Activated T-cell treated with anti-CD3 and anti-CD28 coated beads, Interleukin-2, amount 50 U/mL, for 1 hour (primary cell): ENCODE measurements at regions not wholly inside any gene's neighbourhood (a gene's known extent, or its start where the extent isn't known, plus 50 kb on each side); places are given as distances from the start of the nearest gene placed in this dataset.

Experiments used
- DNase-seq: peaks from one replicate; pipeline ENCODE4 v3.0.0-alpha.2; 2020

DNA sequence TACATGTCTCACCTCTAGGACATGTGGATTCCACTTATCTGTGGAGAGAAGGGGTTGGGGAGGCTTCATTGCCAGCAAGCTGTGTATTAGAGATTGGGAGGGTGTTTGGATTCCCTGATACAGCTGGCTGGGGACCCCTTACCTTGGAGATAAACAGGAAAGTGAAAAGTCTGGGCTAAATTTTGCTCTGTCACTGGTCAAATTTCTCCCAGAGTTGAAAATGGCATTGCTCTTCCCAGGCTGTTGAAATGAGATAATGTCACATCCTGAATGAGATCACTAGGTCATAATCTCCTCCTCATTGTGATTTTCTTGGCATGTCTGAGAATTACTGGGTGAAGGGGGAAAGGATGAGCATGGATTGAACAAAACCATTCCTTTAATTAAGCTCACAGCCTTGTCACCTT is 265.0 kb upstream of the PARD3B start:
- no peak for DNase-seq

DNA sequence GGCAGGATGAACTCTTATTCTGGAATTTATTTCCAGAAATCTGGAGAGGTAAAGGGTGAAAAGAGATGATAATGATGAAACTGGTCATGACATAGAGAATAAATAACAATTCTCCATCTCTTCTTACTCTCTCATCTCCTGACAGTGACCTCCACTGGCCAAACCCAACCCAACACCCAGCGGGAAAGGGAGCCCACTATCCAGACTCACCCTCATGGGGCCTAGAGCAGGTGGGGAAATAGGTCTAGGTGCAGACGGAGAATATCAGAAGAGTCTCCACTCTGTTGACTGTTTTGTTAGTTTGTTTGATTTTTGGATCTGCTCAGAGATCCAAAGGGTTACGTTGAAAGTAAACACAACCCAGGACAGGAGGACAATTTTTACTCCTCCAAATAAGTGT is 263.2 kb upstream of the PARD3B start:
- no peak for DNase-seq

DNA sequence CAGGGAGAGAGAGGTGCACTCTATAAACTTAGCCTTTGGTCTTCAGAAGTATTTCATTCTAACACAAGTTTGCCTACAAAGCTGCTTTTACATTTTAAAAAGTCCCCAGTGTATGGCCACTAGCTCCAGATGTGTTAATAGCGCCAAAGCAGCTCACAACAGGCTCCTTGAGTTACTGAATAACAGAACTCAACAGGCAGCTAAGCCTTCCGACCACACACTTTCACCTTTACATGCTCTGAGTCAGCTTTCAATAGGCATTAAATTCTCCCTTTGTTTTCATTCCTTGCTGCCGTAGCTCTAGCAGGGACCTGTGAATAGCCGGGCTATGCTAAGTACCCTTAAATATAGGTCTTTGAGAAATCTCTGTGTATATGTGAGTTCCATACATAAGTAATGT is 262.8 kb upstream of the PARD3B start:
- DNase-seq: no peak

DNA sequence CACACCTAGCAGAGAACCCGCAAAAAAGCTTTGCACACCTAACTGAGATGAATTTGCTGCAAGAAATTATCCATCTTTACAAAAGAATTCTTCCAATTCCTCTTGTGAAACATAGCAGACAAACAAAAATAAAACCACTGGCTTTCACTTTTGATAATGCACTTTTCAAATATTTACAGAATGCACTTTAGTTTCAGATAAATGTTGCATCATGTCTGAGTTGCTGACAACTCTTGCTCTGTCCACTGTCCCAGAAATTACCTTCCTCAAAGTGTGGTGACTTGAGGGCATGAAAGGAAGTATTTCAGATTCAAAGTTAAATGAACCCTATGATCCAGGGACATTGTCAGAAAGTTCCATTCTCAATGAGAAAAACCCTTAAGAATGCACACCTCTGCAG is 256.2 kb upstream of the PARD3B start:
- no peak for DNase-seq

DNA sequence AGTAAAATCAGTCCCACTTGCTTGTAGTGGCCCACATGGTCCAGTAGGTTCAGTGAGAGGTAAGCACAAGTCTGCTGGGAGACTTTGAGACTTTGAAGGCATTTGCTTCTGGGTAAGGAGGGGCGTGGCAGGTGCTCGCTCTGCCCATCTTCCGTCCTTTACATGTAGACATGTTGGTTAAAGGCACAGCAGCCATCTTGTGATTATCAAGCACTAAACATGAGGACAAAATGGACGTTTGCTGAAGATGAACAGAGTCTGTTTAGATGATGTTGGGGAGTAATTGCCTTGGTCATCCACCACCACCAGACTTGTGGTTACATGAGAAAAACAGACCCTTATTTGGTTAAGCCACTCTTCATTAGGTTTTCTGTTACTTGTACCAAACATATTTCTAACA is 252.8 kb upstream of the PARD3B start:
- no peak for DNase-seq

DNA sequence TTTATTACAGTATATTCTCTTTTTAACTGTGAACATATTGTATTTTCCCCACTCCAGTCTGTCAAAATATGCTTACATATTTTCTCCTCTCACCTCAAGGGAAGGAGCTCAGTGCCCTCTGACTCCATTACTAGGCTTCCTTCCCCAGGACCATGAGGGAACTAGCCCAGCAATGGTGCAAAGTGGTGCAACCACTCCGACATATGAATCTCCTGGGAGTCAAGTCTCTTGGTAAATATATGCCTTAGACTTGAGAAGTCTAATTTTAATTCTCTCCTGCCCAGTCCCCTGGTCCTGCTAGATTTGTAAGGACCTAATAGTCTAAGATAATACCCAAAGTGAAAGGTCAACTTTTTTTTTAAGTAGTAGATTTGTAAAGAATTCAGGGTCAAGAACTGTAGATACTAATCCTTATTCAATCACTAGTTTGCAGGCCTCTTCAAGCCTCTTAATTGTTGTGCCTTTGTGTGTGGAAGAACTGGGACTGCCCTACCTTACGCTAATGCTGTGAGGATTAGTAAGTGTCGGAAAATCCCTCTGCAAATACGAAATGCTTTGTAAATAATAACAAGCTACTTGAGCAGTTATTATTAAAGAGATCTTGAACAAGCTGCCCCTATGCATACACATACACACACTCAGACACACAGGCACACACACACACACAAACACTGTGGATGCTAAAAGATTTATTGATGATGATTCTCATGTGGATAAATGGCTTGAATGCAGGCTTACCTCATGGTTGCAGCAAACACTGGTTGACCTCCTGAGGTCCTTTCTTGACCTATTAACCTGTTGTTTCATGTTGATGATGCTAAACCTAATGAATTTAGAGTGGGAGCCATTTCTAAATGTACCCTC is 251.2 kb upstream of the PARD3B start:
- DNase-seq: no peak

DNA sequence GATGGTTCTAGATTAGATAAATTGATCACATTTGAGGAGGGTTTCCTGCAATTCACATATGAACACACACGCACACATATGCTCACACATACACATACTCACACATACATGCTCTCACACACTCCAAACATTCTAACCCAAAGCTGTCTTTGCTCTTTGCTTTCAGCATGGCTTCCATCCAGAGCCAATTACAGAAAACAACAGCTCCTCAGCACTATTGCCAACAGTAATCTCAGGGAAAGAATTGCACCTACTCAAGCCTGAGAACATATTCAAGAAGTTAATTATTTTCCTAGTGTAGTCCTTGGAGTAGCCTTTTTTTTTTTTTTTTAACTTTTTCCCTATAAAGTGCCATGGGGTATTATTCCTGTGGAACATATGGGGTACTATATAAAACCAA is 246.9 kb upstream of the PARD3B start:
- no peak for DNase-seq

DNA sequence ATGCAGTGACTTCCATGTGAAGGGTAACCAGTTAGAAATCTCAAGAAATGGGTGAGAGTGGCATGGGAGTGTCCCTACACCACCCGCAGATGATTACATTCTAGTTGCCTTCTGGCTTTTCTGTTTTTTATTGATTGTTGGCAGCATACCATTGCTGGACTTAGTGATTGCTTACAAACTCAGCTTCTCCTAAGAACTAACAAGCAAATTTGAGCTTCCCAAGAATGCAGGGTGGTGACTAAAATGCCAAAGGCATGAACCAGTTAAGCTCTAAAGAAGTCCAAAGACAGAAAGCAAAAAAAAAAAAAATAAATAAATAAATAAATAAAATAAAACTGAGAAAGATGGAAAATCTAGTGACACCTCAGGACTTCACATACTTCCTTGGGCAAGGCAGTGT is 245.5 kb upstream of the PARD3B start:
- no peak for DNase-seq

DNA sequence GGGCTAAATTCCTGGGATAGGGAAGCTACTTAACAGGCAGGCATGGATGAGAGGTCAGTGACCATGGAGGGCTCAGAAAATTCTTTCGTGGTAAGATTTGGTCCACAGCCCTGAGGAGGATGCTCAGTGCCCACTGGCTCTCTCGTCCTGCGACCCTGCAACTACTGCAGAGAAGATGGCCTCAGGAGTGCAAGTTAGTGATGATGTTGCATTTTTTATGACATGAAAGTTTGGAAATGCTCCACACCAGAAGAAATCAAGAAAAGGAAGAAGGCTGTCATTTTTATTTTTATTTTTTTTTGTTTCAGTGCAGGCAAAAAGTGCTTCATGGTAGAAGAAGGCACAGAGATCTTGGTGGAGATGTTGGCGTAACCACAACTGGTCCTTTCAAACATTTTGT is 238.6 kb upstream of the PARD3B start:
- DNase-seq: no peak

DNA sequence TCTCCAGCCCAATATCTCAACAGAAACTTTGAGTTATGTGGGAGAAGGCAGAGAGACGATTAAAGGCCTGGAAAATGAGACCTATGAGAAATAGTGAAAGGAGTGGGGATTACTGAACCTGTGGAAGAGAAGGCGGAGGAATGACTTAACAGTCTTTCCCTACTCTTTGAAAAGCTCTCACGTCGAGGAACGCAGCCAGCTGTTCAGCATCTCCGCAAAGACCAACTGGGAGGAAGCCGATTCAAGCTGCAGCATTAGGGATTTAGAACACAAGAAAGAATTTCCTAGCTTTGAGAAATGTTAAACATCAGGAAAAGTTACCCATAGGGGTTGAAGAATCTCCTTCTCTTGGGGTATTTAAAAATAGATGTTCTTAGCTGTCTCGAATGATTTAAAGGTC is 233.2 kb upstream of the PARD3B start:
- DNase-seq: no peak

DNA sequence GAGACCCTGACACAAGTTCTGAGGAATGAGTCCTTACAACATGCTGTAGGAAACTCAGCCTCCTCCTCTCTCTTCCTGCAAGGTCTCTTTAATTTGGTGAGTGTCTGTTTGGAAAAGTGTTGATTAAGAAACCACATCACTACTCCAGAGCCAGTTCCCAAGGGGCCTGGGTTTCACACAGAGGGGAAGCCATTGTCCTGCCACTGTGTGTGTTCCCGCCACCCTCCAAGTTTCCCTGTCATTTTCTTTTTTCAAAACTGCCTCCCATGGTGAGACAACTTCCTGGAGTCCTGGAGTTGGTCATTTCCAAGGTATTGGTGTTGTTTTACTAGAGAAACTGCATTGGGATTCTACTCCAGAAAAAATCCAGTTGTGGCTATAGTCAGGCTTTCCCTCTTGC is 232.0 kb upstream of the PARD3B start:
- DNase-seq: no peak

DNA sequence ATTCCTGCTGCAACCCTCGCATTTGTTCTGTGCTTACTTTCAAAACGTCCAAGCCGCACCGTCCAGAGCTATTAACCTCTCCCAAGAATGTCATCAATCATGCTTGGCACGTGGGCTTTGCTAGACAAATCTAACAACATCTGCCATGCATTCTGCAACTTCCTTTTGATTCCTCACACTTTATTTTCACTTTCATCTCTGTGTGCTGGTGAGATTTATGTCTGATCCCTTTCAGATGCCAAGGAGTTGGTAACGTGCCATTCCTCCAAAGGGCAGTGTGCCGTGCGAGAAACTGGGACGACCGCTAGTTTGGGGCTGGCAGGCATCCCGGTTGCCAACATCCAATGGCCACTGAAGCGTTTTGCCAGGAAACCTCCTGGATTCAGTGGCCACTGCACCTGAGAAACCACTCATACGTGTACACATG is 230.0 kb upstream of the PARD3B start:
- DNase-seq: no peak

DNA sequence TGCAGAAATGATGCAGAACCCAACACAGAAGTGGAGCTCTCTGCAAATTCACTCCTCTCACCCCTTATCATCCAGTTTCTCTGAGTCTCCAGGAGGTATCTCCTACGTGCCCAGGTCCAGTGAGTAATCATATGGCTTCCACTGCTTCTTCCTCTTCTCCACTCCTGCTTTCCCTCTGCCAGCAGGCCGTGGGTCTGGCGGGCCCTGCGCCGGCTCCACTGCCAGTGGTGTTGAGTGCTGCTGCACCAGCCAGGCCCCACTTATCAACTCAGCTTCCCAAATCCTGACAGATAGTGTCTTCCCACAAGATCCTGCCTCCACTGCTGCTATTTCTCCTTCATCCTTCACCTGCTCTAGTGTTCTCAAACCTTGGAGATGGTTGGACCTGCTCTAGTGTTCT is 227.6 kb upstream of the PARD3B start:
- no peak for DNase-seq

DNA sequence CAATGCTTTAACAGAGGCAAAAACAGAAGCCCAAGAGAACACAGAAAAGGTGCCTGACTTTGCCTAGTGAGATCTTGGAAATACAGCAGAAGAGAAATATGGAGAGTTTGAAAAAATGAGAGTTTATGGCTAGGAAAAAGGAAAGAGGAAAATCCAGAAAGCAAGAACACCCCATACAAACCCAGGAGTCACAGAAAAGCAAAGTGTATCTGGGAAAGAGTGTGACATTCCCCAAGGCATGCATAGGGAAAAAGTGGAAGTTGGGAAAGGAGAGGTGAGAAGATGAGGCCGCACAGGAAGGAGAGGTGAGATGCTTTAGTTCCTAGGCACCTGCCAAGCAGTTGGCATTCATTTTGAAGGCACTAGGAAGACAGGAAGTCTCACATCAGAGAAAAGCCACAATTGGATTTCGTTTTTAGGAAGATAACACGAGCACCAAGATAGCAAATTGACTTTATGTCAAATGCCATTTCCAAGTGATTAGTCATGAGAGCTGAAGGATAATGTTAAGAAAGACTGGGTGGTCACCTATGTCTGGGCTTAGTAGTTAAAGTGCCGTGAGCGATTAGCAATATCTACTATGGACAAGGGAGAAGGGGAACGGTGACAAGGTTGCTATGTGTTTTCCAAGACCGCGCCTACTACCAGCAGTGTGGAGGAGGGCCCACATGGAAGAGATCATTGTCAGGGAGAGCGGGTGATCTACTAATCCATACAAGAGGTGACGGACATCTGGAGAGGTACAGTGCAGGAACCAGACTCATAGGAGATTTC is 224.1 kb upstream of the PARD3B start:
- DNase-seq: no peak

DNA sequence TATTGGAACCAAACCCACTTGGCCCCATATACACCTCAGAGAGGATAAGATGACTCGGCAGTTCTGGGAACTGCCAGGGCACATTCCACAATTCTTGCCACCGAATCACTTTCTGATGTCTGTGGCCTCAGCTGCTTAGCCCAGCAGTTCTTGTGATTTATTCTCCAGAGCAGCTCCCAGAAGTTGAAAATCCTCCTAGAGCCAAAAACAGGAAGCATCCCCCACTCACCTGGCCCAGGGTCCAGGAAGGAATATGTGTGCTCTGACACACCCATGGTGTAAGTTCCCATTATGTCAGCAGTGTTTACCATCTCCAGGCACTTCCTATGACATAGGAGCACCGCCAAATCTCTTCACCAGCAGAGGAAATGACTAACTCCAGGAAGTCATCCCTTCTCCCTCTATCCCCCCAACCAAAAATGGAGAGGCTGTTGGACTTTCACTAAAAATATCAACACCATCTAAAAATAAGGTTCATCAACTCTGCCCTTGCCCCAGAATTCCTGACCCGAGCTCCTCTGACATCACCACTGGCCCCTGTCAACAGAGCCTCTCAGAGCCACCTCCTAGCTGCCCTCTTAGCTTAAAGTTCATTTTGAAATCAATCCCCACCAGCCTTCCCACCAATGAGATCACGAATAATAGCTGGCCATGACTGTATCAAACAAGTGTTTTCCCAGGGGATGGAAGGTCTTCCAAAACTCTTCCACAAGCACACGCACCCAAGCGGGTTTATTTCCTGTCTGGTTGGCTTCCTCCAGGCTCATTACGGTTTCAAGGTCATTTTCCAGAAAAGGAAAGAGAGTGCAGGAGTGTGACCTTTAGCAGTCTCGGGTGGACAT is 223.1 kb upstream of the PARD3B start:
- no peak for DNase-seq

DNA sequence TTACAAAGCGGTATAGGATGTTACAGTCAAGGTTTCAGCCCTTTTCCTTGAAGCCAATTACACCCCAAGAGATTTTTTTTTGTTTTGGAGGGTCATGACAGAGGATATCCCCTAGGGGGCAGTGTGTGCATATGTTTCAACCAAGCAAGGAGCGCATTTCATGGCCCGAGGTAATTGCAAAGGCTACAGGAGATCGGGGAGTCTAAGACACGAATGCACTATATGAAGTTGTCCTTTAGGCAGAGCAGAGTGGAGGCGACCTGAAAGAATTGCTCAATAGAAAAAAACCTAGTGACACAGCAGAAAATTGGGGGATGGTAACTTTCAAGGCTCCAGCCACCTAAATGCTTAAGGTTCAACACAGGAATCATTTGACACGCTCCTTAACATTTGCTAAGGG is 219.8 kb upstream of the PARD3B start:
- DNase-seq: peak; percentile 32

DNA sequence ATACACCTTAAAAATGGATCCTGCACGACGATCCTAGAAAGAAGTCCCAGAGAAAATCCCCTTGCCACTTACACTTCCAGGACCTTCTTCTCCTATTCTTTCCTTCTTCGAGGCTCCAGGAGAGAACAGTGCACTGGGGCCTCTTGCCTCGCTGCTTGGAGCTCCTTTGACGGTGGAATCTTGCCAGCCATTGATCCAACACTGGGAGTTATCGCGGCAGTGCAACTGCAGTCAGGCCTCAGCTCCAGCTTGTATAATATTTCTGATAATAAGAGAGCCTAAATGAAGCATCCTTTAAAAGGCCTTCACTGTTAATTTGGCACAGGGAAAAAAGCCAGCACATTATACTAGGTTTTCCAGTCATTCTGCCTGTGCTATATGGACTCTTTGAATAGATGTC is 216.9 kb upstream of the PARD3B start:
- DNase-seq: no peak

DNA sequence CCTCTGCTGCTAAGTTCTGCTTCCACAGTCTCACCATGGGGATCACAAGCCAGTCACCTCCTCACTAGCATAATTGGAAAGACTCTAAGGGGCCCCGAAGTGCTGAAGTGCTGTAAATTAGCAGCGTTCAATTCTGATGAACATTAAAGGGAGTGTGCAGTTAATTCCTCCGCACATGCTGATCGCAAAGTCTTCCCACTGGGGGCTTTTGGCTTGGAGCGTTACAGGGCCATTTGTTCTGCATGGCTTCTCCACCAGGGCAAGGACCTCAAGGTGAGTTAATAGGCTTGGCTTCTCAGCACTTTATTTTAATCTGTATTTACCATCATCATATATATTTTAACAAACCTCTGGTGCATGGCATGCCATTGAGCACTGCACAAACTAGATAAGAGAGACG is 216.3 kb upstream of the PARD3B start:
- DNase-seq: no peak

DNA sequence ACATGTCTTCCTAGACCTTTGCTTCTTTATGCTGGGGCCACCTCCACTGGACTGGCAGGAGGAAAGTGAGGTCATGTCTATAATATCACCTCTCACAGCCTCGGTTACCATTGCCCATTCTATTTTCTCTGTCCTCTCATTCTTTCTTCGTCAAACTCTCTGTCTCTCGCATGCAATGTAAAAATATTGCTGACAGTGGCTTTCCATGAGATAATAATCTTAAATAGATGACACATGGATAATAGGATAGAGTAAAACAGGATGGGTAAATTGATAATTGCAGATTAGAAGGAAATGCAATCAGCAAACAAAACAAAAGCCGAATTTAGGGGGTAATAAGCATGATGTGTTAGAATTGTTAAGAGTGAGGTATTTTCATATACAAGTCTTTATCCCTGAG is 215.7 kb upstream of the PARD3B start:
- no peak for DNase-seq

DNA sequence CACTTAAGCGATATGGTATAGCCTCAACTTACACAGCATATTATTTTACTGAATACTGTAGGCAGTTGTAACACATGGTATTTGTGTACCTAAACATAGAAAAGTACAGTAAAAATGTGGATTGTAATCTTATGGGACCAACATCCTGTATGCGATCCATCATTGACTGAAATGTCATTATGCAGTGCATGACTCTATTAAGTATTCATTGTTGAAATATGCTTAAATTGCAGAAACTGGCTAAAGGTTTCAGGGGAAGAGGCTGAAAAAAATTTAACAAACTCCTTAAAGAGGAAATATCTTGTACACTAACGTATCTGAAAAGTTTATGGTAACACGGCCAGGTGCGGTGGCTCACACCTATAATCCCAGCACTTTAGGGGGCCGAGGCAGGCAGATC is 214.1 kb upstream of the PARD3B start:
- no peak for DNase-seq

DNA sequence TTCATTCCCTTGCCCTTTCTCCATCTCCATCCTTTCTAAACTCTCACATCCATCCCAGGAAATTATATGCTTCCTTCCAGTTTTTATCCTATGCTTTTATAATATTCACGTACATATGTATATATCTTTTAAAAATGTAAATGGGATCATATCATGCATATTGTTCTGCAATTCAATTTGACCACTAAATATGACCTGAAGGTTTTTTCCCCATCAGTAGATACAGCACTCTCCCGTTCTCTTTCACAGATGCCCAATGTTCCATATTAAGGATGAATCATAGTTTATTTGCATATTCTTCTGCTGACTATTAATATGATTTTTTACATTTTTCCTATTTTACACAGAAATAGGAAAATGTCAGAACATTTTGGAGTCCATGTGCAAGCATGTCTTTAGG is 213.3 kb upstream of the PARD3B start:
- no peak for DNase-seq

DNA sequence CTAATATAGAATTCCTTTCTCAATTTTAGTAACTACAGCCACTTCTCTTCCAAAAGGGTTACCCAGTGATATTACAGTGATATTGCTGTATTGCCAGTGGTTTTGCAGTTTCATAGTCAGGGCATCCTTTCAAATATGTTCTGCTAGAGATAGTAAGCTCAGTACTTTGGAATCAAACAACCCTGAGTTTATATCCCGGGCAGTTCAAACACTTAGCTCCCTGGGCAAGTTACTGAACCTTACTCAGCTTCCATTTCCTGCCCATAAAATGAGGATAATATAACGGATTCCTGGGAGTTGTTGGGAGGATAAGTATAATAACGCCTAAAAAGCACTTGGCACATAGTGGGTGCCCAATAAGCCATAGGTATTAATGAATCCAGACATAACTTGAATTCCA is 212.6 kb upstream of the PARD3B start:
- DNase-seq: no peak

DNA sequence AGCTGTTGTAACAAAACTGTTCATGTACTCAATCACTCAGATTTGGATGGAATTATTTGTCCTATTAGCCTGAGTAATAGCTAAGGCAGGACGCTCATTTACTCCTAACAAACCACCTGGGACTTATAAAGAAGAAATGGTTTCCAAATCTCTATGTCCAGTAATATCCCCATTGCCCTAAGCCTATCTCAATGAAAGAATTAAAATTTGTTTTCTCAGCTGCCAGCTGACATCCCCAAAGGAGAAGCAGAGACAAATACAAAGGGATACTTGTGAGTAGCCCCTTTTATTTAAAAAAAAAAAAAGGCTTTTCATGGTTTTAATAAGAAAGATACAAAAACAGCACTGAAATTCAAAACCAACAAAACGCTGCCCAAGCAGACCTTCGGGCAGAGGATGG is 211.4 kb upstream of the PARD3B start:
- no peak for DNase-seq
